Kidney (tissue), 13 donors: ENCODE measurements at regions not wholly inside any gene's neighbourhood (a gene's known extent, or its start where the extent isn't known, plus 50 kb on each side); places are given as distances from the start of the nearest gene placed in this dataset.

Experiments
- DNase-seq, 5 donors: peaks; one replicate each; pipeline ENCODE4 v3.0.0-alpha.2; 2013 to 2020
- FAIRE-seq: peaks from 2 replicates; lab custom pipeline; 2012; peaks lifted over from hg19 to GRCh38; lab: Jason Lieb, UNC
- H3K27ac ChIP-seq, 2 donors: one replicate each; pipeline ENCODE4 v1.7.0; 2013; ENCODE audit warnings: low read depth in 2 of 2, low read length in 2 of 2, inconsistent platforms in 1 of 2
- H3K27me3 ChIP-seq: one replicate; pipeline ENCODE4 v1.7.1; 2013; ENCODE audit warnings: low read length, inconsistent platforms; ENCODE audit not compliant: control insufficient read depth, insufficient read depth
- H3K36me3 ChIP-seq, 3 donors: one replicate each; pipeline versions ENCODE4 v1.7.0 to v1.7.1; 2013; ENCODE audit warnings: low read length in 3 of 3, control low read depth in 1 of 3, inconsistent platforms in 1 of 3; ENCODE audit not compliant: insufficient read depth in 3 of 3, control insufficient read depth in 2 of 3
- H3K4me1 ChIP-seq, 3 donors: one replicate each; pipeline versions ENCODE4 v1.7.0 to v1.7.1; 2013; ENCODE audit warnings: low read length in 3 of 3, inconsistent platforms in 1 of 3, low read depth in 1 of 3; ENCODE audit not compliant: control insufficient read depth in 2 of 3, insufficient read depth in 2 of 3
- H3K4me3 ChIP-seq, 3 donors: one replicate each; pipeline versions ENCODE4 v1.7.0 to v1.8.1; 2013; ENCODE audit warnings: low read length in 3 of 3, control low read depth in 1 of 3, inconsistent platforms in 1 of 3
- H3K9ac ChIP-seq, 3 donors: one replicate each; pipeline versions ENCODE4 v1.7.0 to v1.7.1; 2013; ENCODE audit warnings: low read length in 3 of 3, control low read depth in 1 of 3, inconsistent platforms in 1 of 3
- H3K9me3 ChIP-seq, 3 donors: one replicate each; pipeline versions ENCODE4 v1.7.0 to v1.7.1; 2013; ENCODE audit warnings: low read length in 3 of 3, control low read depth in 1 of 3, inconsistent platforms in 1 of 3; ENCODE audit not compliant: control insufficient read depth in 2 of 3, insufficient read depth in 1 of 3
- intact Hi-C: fragments of 100-400 bp; cut with DNase I; formaldehyde crosslinking; loops from one replicate; pipeline ENCODE4 v1.11.1; 2022
- TF ChIP-seq, protein P1 (sequence below): IDR thresholded peaks from 3 replicates; pipeline ENCODE4 v1.5.1; 2012; ENCODE audit warnings: mild to moderate bottlenecking, moderate library complexity, borderline replicate concordance; ENCODE audit not compliant: insufficient read depth; ENCODE audit errors: extremely low read depth
- donor health status: control.
- donor health status: control.
- donor health status: control.
- donor health status: control.
- donor health status: control.
- donor health status: DM: yes; HTN: yes; CAD: no.
- donor health status: Normal renal cell carcinoma (clear cell type).

DNA sequence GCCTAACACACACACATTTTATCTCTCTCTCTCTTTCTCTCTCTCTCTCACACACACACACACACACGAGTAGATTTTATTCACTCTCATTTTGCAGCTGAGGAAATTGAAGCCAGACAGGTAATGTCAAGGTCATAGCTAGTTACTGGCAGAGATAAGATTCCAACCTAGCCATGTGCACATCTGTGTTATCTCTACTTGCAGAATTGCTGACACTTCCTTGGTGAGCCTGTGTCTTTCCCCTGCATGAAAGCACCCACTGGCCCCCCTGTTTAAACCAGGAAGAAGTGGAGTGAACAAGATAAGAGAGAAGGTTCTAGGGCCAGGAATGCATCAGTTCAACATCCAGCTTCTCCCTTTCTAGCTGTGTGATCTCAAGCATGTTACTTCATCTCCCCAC lies 423.7 kb downstream of the TXNL1 start:
- no peaks in the 10 kb centered on the region for H3K36me3 ChIP-seq
- H3K27me3 ChIP-seq = no peaks in the 10 kb centered on the region
- intact Hi-C loops = no loop called here
- H3K9me3 ChIP-seq = no peaks in the 10 kb centered on the region
- TF ChIP-seq, protein P1, sequence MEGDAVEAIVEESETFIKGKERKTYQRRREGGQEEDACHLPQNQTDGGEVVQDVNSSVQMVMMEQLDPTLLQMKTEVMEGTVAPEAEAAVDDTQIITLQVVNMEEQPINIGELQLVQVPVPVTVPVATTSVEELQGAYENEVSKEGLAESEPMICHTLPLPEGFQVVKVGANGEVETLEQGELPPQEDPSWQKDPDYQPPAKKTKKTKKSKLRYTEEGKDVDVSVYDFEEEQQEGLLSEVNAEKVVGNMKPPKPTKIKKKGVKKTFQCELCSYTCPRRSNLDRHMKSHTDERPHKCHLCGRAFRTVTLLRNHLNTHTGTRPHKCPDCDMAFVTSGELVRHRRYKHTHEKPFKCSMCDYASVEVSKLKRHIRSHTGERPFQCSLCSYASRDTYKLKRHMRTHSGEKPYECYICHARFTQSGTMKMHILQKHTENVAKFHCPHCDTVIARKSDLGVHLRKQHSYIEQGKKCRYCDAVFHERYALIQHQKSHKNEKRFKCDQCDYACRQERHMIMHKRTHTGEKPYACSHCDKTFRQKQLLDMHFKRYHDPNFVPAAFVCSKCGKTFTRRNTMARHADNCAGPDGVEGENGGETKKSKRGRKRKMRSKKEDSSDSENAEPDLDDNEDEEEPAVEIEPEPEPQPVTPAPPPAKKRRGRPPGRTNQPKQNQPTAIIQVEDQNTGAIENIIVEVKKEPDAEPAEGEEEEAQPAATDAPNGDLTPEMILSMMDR = no peak
- DNase-seq (no peak), FAIRE-seq (no peak)
- no peak overlapping the region for H3K9ac ChIP-seq
- no peaks in the 10 kb centered on the region for H3K4me1 ChIP-seq
- no peak overlapping the region for H3K4me3 ChIP-seq
- H3K27ac ChIP-seq = no peak overlapping the region

DNA sequence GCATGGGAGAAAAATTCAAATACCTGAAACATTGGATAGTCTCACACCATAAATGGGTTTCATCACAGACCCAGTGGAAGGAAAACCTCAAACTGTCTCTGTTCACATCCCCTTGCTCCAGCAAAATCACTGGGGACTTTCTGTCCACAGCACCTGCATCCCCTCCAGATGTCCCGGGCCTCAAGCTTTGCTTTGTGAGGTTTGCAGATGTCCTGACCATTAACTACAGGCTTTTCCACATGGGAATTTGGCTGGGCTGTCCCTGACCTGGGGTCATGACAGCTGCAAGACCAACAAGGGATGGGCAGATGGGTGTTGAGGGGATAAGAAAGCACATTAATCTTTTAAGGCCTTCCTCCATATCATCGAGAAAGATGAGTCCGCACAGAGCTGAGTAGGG lies 427.9 kb downstream of the TXNL1 start:
- Histone ChIP-seq H3K27ac (no peak overlapping the region), H3K36me3 (no peaks in the 10 kb centered on the region), H3K9me3 (no peaks in the 10 kb centered on the region), H3K27me3 (no peaks in the 10 kb centered on the region), H3K9ac (no peak overlapping the region), H3K4me1 (no peaks in the 10 kb centered on the region), H3K4me3 (no peak overlapping the region)
- FAIRE-seq = no peak
- DNase-seq = no peak
- intact Hi-C loops = no loop called here
- TF ChIP-seq, protein P1 = no peak

DNA sequence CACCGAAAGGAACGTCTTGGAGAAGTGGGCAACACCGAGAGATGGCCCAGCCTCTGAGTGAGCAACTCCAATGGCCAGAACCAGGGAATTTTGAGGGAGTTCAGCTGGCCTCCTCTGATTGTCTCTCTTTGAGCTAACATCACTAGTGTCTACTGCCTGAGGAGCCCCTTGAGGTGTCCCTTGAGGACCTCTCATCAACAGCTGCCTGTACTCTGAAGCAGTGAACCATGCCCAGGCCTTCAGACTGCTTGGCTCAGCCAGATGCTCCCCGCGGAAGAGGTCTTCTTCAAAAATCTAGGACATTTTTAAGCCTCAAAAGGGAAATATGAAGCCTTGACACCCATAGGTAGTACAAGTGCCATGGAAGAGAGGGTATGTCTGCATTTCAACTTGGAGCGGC lies 430.4 kb downstream of the TXNL1 start:
- Histone ChIP-seq H3K9me3 (peaks cover 0 to 5% (median 0%) of the 10 kb centered on the region in 3 donors), H3K4me1 (no peaks in the 10 kb centered on the region), H3K27me3 (no peaks in the 10 kb centered on the region), H3K27ac (no peak overlapping the region), H3K4me3 (no peak overlapping the region), H3K9ac (no peak overlapping the region), H3K36me3 (no peaks in the 10 kb centered on the region)
- TF ChIP-seq, protein P1 = no peak
- DNase-seq = no peak
- FAIRE-seq = no peak
- intact Hi-C loops = no loop called here

DNA sequence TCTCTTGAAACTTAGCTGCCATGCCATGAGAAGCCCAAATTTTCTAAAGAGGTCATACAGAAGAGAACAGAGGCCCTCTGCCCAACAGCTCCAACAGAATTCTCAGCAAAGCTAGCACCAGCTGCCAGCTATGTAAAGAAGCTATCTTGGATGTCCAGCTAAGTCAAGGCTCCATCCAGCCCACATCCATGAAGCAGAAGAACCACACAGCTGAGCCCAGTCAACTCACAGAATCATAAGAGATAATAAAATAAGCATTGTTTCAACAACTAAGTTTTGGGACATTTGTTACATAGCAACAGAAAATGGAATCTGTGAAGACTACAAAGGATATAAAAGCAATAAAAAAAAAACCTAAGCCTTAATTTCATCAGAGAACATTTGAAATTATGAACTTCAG lies 434.3 kb downstream of the TXNL1 start:
- no peaks in the 10 kb centered on the region for H3K4me1 ChIP-seq
- TF ChIP-seq, protein P1 = no peak
- intact Hi-C loops = no loop called here
- H3K9me3 ChIP-seq = peaks cover 0 to 5% (median 0%) of the 10 kb centered on the region in 3 donors
- no peaks in the 10 kb centered on the region for H3K36me3 ChIP-seq
- FAIRE-seq (no peak), DNase-seq (no peak)
- H3K27ac ChIP-seq = no peak overlapping the region
- H3K27me3 ChIP-seq = no peaks in the 10 kb centered on the region
- no peak overlapping the region for H3K4me3 ChIP-seq
- H3K9ac ChIP-seq = no peak overlapping the region
